ENCODE measurements at regions not wholly inside any gene's neighbourhood (a gene's known extent, or its start where the extent isn't known, plus 50 kb on each side); places are given as distances from the start of the nearest gene placed in this dataset.

DNA sequence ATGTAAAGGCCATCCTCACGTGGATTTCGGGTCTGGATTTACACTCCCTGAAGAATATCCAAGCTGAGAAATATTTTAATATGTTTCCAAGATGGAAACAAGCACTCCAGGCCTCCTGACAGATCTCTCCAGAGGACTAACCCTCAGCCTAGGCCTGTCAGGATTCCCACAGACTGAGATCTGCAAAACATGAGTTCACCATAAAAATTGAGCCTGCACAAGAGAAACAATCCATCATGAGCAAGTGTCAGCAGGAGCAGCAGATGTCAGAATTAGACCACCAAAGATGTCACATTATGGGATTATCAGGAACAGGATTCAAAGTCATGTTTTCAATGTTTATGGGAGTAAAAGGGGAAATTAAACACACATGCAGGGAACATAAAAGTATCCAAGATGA, 191.3 kb downstream of the TFCP2L1 start:
- 47 to 61% (median 59%) methylated on average over 2 of the region's 2 CpGs for WGBS, 3 donors
- ATAC-seq = no peak
- DNase-seq = no peak
- intact Hi-C loops (cut with DNase I) = no loop called here
- H3K27me3 ChIP-seq (ENCODE audit: insufficient read depth in 3 of 3, low read length in 2 of 3) = no peaks in the 10 kb centered on the region
- no peaks in the 10 kb centered on the region for H3K9me3 ChIP-seq
- no peak for TF ChIP-seq CTCF (IDR thresholded peaks at IDR 0.05)
- H3K36me3 ChIP-seq (ENCODE audit: insufficient read depth in 1 of 2, low read depth in 1 of 2) = no peaks in the 10 kb centered on the region
- H3K4me3 ChIP-seq = no peak overlapping the region
- no peak overlapping the region for H3K27ac ChIP-seq
- no peaks in the 10 kb centered on the region for H3K4me1 ChIP-seq

DNA sequence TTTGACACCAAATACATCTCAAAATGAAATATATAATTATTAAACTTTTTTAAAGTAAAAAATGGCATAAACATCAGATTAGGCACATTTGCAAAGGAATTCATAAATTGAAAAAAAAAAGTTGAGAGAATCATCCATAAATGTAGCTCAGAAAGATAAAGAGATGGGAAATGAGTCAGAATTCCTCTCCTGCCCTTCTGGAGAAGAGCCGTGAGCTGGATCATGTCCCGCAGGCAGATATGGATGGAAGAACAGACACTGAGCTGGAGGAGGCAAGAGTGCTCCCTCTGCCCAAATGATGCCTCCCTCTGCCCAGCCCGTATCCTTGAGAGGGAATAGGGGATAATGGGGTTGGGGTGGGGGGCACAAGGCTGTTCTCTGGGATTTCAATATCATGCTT, 190.9 kb downstream of the TFCP2L1 start:
- H3K9me3 ChIP-seq = no peaks in the 10 kb centered on the region
- DNase-seq = no peak
- TF ChIP-seq CTCF (IDR thresholded peaks at IDR 0.05) = no peak
- intact Hi-C loops (cut with DNase I) = no loop called here
- H3K4me1 ChIP-seq = no peaks in the 10 kb centered on the region
- no peaks in the 10 kb centered on the region for H3K36me3 ChIP-seq (ENCODE audit: insufficient read depth in 1 of 2, low read depth in 1 of 2)
- WGBS, 3 donors = 51 to 67% (median 62%) methylated on average over 3 of the region's 3 CpGs
- H3K27ac ChIP-seq = no peak overlapping the region
- H3K4me3 ChIP-seq = no peak overlapping the region
- no peaks in the 10 kb centered on the region for H3K27me3 ChIP-seq (ENCODE audit: insufficient read depth in 3 of 3, low read length in 2 of 3)
- ATAC-seq = no peak

DNA sequence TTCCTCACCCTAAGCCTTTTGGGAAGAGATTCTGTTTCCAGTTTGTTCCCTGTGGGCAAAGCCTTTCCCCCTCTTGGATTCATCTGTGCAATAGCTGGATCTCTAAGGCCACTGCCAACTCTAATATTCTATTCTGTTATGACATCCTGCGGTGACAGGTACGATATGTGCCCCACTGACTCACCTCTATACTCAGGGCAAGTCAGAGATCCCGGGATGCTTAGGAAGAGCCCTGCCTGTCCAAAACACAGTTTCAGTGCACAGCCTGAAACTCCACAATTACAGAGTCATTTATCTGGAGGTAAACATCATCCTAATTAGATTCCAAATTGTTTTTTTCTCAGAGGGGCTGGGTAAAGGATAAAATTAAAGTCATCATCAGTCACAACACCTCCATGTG, 190.2 kb downstream of the TFCP2L1 start:
- no peak for ATAC-seq

GRCh38 chr2:121095257-121096080, 189.5 kb downstream of the TFCP2L1 start:
- ATAC-seq (peak; percentile 57 to 80 (median 74)), DNase-seq (peak; percentile 55 to 75)
- Histone ChIP-seq H3K36me3 (ENCODE audit: insufficient read depth in 1 of 2, low read depth in 1 of 2) (no peaks in the 10 kb centered on the region), H3K4me1 (no peaks in the 10 kb centered on the region), H3K4me3 (no peak overlapping the region), H3K9me3 (no peaks in the 10 kb centered on the region), H3K27ac (no peak overlapping the region), H3K27me3 (ENCODE audit: insufficient read depth in 3 of 3, low read length in 2 of 3) (no peaks in the 10 kb centered on the region)
- peak; percentile 45 for TF ChIP-seq CTCF (IDR thresholded peaks at IDR 0.05)
- 36 to 41% (median 40%) methylated on average over 19 of the region's 19 CpGs for WGBS, 3 donors
- intact Hi-C loops (cut with DNase I) = loop anchor here in 1 of 2 donors (5.0 kb wide), 1 partner anchor 202 kb away; no protein-coding TSS in a partner anchor

More for the DNA sequence above, 190.2 kb downstream of the TFCP2L1 start:
- H3K4me3 ChIP-seq = no peak overlapping the region
- H3K27me3 ChIP-seq (ENCODE audit: insufficient read depth in 3 of 3, low read length in 2 of 3) = no peaks in the 10 kb centered on the region
- H3K36me3 ChIP-seq (ENCODE audit: insufficient read depth in 1 of 2, low read depth in 1 of 2) = no peaks in the 10 kb centered on the region
- 73 to 80% (median 80%) methylated on average over 3 of the region's 3 CpGs for WGBS, 3 donors
- intact Hi-C loops (cut with DNase I) = loop anchor here in 1 of 2 donors (5.0 kb wide), 1 partner anchor 202 kb away; no protein-coding TSS in a partner anchor
- TF ChIP-seq CTCF (IDR thresholded peaks at IDR 0.05) = no peak
- no peaks in the 10 kb centered on the region for H3K4me1 ChIP-seq
- H3K27ac ChIP-seq = no peak overlapping the region
- no peaks in the 10 kb centered on the region for H3K9me3 ChIP-seq
- no peak for DNase-seq

Measured in psoas muscle (tissue), 7 donors.